Astrocyte (in vitro differentiated cells and primary cell): ENCODE measurements at regions not wholly inside any gene's neighbourhood (a gene's known extent, or its start where the extent isn't known, plus 50 kb on each side); places are given as distances from the start of the nearest gene placed in this dataset.

Source experiments
- DNase-seq: peaks from one replicate; pipeline ENCODE4 v3.0.0-alpha.2; 2010; ENCODE audit warnings: low read depth
- FAIRE-seq: peaks from 2 replicates; lab custom pipeline; 2011; peaks lifted over from hg19 to GRCh38; lab: Jason Lieb, UNC
- H2AFZ ChIP-seq: 2 replicates; pipeline ENCODE4 v1.6.0; 2012; ENCODE audit warnings: low read depth, low read length, inconsistent platforms
- H3K27ac ChIP-seq: 2 replicates; pipeline ENCODE4 v1.5.1; 2011; ENCODE audit warnings: low read depth, low read length, inconsistent platforms
- H3K27me3 ChIP-seq: 2 replicates; pipeline ENCODE4 v1.6.0; 2011; ENCODE audit warnings: low read length, inconsistent platforms; ENCODE audit not compliant: insufficient read depth
- H3K36me3 ChIP-seq: 2 replicates; pipeline ENCODE4 v1.5.1; 2011; ENCODE audit warnings: low read length, inconsistent platforms; ENCODE audit not compliant: insufficient read depth
- H3K4me1 ChIP-seq: 2 replicates; pipeline ENCODE4 v1.5.1; 2011; ENCODE audit warnings: low read length, inconsistent platforms; ENCODE audit not compliant: insufficient read depth
- H3K4me2 ChIP-seq: 2 replicates; pipeline ENCODE4 v1.6.0; 2012; ENCODE audit warnings: low read length, inconsistent platforms
- H3K4me3 ChIP-seq: 2 replicates; pipeline ENCODE4 v1.5.1; 2011; ENCODE audit warnings: low read depth, mild to moderate bottlenecking, low read length, inconsistent platforms; ENCODE audit not compliant: insufficient read depth
- H3K79me2 ChIP-seq: 2 replicates; pipeline ENCODE4 v1.6.0; 2012; ENCODE audit warnings: mild to moderate bottlenecking, low read length, inconsistent platforms; ENCODE audit not compliant: insufficient read depth
- H3K9ac ChIP-seq: 2 replicates; pipeline ENCODE4 v1.6.0; 2012; ENCODE audit warnings: mild to moderate bottlenecking, low read length, inconsistent platforms
- H3K9me3 ChIP-seq: 2 replicates; pipeline ENCODE4 v1.5.1; 2012; ENCODE audit warnings: low read depth, mild to moderate bottlenecking, low read length, inconsistent platforms; ENCODE audit not compliant: insufficient read depth
- H4K20me1 ChIP-seq: 2 replicates; pipeline ENCODE4 v1.6.0; 2012; ENCODE audit warnings: low read length, inconsistent platforms; ENCODE audit not compliant: insufficient read depth
- H3K27ac Mint-ChIP-seq: one replicate; pipeline ENCODE4 v1.8.0; 2021; ENCODE audit warnings: mild to moderate bottlenecking, mixed read lengths; ENCODE audit not compliant: unreplicated experiment
- H3K27me3 Mint-ChIP-seq: one replicate; pipeline ENCODE4 v1.8.0; 2021; ENCODE audit warnings: low read depth, mixed read lengths; ENCODE audit not compliant: unreplicated experiment
- H3K36me3 Mint-ChIP-seq: one replicate; pipeline ENCODE4 v1.8.0; 2021; ENCODE audit warnings: low read depth, mixed read lengths; ENCODE audit not compliant: unreplicated experiment
- H3K4me1 Mint-ChIP-seq: one replicate; pipeline ENCODE4 v1.8.0; 2021; ENCODE audit warnings: low read depth, mixed read lengths; ENCODE audit not compliant: unreplicated experiment
- H3K4me3 Mint-ChIP-seq: one replicate; pipeline ENCODE4 v1.8.0; 2021; ENCODE audit warnings: mild to moderate bottlenecking, moderate library complexity, mixed read lengths; ENCODE audit not compliant: unreplicated experiment
- H3K9me3 Mint-ChIP-seq: one replicate; pipeline ENCODE4 v1.8.0; 2021; ENCODE audit warnings: mild to moderate bottlenecking, mixed read lengths; ENCODE audit not compliant: unreplicated experiment
- EZH2 ChIP-seq: IDR thresholded peaks from 2 replicates; pipeline ENCODE4 v1.6.1; 2012; ENCODE audit warnings: mild to moderate bottlenecking, low read length, inconsistent platforms; ENCODE audit not compliant: insufficient read depth
- TF ChIP-seq, protein P1 (sequence below): IDR thresholded peaks from 2 replicates; pipeline ENCODE4 v1.5.1; 2011; ENCODE audit warnings: low read depth, mild to moderate bottlenecking, inconsistent platforms, low read length, moderate library complexity; ENCODE audit not compliant: insufficient read depth

DNA sequence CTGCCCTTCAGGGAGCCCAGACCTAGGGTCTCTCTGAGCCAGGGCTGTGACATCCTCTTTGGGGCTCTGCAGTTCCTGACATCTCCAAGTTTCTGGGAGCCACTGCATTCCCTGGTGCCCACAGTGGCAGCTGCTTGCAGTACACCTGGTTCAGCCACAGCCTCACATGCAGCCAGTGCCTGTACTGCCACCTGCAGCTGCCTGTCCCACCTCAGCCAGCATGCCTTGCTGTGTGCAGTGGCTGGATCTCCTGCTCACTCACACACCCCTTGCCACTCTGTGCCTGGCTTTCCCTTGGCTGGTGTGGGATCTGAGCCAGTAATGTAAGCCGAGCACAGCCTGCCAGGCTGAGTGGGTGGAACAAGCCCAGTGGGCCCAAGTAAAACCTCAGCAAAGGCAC, 1288.7 kb downstream of the CNTNAP5 start:
- no peaks in the 10 kb centered on the region for H3K4me1 Mint-ChIP-seq
- H3K27me3 ChIP-seq: no peaks in the 10 kb centered on the region
- TF ChIP-seq, protein P1, sequence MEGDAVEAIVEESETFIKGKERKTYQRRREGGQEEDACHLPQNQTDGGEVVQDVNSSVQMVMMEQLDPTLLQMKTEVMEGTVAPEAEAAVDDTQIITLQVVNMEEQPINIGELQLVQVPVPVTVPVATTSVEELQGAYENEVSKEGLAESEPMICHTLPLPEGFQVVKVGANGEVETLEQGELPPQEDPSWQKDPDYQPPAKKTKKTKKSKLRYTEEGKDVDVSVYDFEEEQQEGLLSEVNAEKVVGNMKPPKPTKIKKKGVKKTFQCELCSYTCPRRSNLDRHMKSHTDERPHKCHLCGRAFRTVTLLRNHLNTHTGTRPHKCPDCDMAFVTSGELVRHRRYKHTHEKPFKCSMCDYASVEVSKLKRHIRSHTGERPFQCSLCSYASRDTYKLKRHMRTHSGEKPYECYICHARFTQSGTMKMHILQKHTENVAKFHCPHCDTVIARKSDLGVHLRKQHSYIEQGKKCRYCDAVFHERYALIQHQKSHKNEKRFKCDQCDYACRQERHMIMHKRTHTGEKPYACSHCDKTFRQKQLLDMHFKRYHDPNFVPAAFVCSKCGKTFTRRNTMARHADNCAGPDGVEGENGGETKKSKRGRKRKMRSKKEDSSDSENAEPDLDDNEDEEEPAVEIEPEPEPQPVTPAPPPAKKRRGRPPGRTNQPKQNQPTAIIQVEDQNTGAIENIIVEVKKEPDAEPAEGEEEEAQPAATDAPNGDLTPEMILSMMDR: no peak
- no peak for TF ChIP-seq EZH2
- H3K27me3 Mint-ChIP-seq: peaks cover 3% of the 10 kb centered on the region
- H3K27ac Mint-ChIP-seq: no peak overlapping the region
- no peak overlapping the region for H3K4me3 Mint-ChIP-seq
- no peaks in the 10 kb centered on the region for H4K20me1 ChIP-seq
- H3K4me2 ChIP-seq: no peak overlapping the region
- DNase-seq (no peak), FAIRE-seq (no peak)
- H3K4me1 ChIP-seq: no peaks in the 10 kb centered on the region
- no peak overlapping the region for H3K4me3 ChIP-seq
- H3K36me3 Mint-ChIP-seq: no peaks in the 10 kb centered on the region
- no peaks in the 10 kb centered on the region for H3K79me2 ChIP-seq
- peaks cover 5% of the 10 kb centered on the region for H3K9me3 ChIP-seq
- H3K27ac ChIP-seq: no peak overlapping the region
- H3K36me3 ChIP-seq: no peaks in the 10 kb centered on the region
- no peak overlapping the region for H2AFZ ChIP-seq
- no peak overlapping the region for H3K9ac ChIP-seq
- H3K9me3 Mint-ChIP-seq: no peaks in the 10 kb centered on the region

- Histone ChIP-seq H3K4me1 (no peaks in the 10 kb centered on the region), H4K20me1 (no peaks in the 10 kb centered on the region), H3K9me3 (no peaks in the 10 kb centered on the region), H3K9ac (no peak overlapping the region), H3K36me3 (no peaks in the 10 kb centered on the region), H3K27me3 (no peaks in the 10 kb centered on the region), H3K4me2 (no peak overlapping the region), H2AFZ (no peak overlapping the region), H3K79me2 (no peaks in the 10 kb centered on the region), H3K4me3 (no peak overlapping the region), H3K27ac (no peak overlapping the region)
- Mint-ChIP-seq H3K36me3 (no peaks in the 10 kb centered on the region), H3K27me3 (peaks cover 3% of the 10 kb centered on the region), H3K4me3 (no peak overlapping the region), H3K27ac (no peak overlapping the region), H3K9me3 (no peaks in the 10 kb centered on the region), H3K4me1 (no peaks in the 10 kb centered on the region)
- FAIRE-seq (no peak), DNase-seq (no peak)
- TF ChIP-seq, protein P1: no peak
- TF ChIP-seq EZH2: no peak
These were observed 1293.7 kb downstream of the CNTNAP5 start for GRCh38 chr2:125318740-125319139.

- DNase-seq (no peak), FAIRE-seq (no peak)
- H3K79me2 ChIP-seq: no peaks in the 10 kb centered on the region
- TF ChIP-seq EZH2: no peak
- Mint-ChIP-seq H3K27me3 (no peaks in the 10 kb centered on the region), H3K9me3 (no peaks in the 10 kb centered on the region), H3K4me1 (no peaks in the 10 kb centered on the region), H3K4me3 (no peak overlapping the region), H3K36me3 (no peaks in the 10 kb centered on the region), H3K27ac (no peak overlapping the region)
- no peaks in the 10 kb centered on the region for H3K9me3 ChIP-seq
- no peak overlapping the region for H3K27ac ChIP-seq
- H4K20me1 ChIP-seq: no peaks in the 10 kb centered on the region
- no peaks in the 10 kb centered on the region for H3K36me3 ChIP-seq
- H3K9ac ChIP-seq: no peak overlapping the region
- H3K4me3 ChIP-seq: no peak overlapping the region
- H3K4me1 ChIP-seq: no peaks in the 10 kb centered on the region
- H3K4me2 ChIP-seq: no peak overlapping the region
- H2AFZ ChIP-seq: no peak overlapping the region
- H3K27me3 ChIP-seq: no peaks in the 10 kb centered on the region
These were observed 1299.2 kb downstream of the CNTNAP5 start for GRCh38 chr2:125324273-125324672.
